ENCODE measurements at regions not wholly inside any gene's neighbourhood (a gene's known extent, or its start where the extent isn't known, plus 50 kb on each side); places are given as distances from the start of the nearest gene placed in this dataset.
A peak's percentile ranks its signal among the peaks of the same experiment; 100 is the strongest.
"Not testable (repeated sequence)": the region's sequence is repeated elsewhere in the genome, so short reads cannot be mapped to it uniquely, and the experiment has no call there.

DNA sequence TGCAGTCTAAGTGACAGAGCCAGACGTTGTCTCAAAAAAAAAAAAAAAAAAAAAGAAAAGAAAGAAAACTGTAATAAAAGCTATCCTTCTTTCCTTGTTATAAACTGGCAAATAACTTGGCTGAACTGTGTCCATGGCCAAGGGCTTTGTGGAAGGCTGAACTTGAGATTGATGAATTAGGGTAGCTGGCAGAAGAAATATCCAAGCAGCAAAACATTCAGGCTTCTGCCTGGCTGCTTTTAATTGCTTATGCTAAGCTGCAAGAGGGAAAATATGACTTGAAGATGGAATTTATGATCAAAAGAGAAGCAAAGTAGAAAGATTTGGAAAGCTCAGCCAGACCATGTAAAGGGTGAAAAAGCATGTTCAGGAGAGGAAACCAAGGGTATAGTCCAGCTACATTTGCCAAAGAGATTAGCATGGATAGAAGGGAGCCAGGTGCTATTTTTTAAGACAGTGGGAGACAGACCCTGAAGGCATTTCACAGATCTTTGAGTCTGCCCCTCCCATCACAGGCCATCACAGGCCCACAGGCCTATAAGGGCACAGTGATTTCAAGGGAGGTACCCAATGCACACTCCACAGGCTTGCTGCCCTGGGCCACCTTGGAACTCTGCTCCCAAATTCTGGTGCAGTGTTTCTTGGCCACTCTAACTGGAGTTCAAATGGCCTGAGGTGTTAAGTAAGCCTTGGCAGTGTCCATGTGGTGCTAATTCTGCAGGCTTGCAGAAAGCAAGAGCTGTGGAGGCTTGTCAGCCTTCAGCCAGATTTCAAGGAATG is 226.0 kb downstream of the AEBP2 start:
- DNase-seq (ENCODE audit: low read depth, low spot score) = peak; percentile 28

DNA sequence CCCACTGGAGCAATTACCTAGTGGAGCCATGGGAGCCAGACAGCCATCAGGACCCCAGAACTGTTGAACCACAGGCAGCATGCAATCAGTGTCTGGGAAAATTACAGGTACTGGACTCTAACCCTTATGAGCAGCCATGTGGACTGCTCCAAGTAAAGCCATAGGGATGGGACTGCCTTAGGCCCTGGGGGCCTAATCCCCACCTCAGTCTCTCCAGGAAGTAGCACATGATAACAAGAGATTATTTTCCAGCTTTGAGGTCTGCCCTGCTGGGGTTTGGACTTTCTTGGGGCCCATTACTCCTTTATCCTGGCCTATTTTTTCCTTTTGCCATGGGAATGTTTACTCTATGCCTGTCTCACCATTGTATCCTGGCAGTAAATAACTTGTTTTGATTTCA is 226.8 kb downstream of the AEBP2 start:
- no peak for DNase-seq (ENCODE audit: low read depth, low spot score)

DNA sequence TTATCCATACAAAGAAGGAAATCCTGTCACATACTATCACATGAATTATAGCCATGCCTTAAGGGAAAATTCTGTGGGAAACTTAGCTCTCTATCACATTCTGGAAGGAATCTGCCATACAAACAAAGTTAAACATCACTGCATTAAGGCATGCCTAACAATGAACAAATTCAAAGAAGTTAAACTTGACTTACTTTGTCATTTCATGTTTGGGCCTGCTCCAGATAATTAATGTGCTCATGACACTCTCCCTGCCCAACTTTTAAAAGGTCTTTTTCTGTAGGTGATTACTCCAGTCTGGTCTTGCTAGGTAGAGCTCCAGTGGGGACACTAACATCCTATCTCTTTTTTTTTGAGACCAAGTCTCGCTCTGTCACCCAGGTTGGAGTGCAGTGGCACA is 230.5 kb downstream of the AEBP2 start:
- DNase-seq (ENCODE audit: low read depth, low spot score) = no peak

DNA sequence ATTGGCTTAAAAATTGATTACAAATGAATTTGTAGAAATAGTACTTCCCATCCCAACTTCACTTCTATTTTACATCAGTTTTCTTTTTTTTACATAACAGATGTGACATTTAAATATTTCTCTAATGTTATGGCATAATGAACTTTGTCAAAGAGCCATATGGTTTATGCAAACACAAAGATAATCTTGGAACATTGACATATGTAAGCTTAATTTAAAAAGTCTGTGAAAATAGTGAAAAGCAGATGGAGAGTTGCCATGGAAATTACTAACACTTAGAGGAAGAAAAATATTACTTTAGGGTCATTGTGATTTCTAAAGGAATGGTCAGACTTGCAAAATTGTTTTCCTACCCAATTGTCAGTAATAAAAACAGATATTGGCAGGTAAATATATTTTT is 232.4 kb downstream of the AEBP2 start:
- DNase-seq (ENCODE audit: low read depth, low spot score) = no peak

DNA sequence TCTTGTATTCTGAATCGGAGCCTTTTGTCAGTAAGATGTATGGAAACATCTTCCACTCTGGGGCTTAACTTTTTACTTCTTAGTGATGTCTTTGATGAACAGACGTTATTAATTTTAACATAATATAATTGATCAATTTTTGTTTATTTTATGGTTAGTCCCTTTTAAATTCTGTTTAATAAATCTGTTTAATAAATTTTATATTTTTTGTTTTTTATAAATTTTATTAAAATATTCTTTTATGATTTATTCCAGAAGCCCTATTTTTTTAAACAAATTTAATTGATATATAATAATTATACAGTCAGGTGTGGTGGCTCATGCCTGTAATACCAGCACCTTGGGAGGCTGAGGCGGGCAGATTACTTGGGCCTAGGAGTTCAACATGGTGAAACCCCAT is 235.1 kb downstream of the AEBP2 start:
- DNase-seq (ENCODE audit: low read depth, low spot score) = no peak

DNA sequence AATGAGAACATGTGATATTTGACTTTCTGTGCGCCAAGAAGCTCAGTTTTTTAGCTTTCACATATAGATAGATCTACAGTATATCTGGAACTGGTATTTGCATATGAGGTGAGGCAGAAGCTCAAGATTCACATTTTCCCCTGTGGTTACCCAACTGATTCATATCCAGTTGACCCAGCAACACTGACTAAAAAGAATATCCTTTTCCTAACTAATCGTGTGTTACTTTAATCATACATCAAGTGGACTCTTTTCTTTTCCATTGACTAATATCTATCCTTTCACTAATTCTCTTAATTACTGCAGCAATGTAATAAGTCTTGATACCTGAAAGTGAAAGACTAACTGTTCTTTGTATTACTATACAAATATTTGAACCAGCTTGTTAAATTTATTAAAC is 236.1 kb downstream of the AEBP2 start:
- no peak for DNase-seq (ENCODE audit: low read depth, low spot score)

DNA sequence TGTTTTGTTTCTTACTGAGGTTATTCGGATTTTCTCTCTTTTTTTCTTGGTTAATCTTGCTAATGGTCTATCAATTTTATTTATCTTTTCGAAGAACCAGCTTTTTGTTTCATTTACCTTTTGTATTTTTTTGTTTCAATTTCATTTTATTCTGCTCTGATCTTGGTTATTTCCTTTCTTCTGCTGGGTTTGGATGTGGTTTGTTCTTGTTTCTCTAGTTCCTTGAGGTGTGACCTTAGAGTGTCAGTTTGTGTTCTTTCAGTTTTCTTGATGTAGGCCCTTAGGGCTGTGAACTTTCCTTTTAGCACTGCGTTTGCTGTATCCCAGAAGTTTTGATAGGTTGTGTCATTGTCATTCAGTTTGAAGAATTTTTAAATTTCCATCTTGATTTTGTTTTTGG is 239.2 kb downstream of the AEBP2 start:
- DNase-seq (ENCODE audit: low read depth, low spot score) = not testable (repeated sequence)

DNA sequence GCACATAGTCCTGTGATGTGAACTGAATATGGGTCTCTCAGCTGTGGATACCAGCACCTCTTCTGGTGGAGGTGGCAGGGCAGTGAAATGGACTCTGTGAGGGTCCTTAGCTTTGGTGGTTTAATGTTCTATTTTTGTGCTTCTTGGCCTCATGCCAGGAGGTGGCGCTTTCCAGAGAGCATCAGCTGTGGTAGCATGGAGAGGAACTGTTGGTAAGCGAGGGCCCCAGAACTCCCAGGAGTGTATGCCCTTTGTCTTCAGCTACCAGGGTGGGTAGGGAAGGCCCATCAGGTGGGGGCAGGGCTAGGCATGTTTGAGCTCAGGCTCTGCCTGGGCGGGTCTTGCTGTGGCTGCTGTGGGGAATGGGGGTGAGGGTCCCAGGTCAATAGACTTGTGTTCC is 241.7 kb downstream of the AEBP2 start:
- peak; percentile 24 for DNase-seq (ENCODE audit: low read depth, low spot score)

DNA sequence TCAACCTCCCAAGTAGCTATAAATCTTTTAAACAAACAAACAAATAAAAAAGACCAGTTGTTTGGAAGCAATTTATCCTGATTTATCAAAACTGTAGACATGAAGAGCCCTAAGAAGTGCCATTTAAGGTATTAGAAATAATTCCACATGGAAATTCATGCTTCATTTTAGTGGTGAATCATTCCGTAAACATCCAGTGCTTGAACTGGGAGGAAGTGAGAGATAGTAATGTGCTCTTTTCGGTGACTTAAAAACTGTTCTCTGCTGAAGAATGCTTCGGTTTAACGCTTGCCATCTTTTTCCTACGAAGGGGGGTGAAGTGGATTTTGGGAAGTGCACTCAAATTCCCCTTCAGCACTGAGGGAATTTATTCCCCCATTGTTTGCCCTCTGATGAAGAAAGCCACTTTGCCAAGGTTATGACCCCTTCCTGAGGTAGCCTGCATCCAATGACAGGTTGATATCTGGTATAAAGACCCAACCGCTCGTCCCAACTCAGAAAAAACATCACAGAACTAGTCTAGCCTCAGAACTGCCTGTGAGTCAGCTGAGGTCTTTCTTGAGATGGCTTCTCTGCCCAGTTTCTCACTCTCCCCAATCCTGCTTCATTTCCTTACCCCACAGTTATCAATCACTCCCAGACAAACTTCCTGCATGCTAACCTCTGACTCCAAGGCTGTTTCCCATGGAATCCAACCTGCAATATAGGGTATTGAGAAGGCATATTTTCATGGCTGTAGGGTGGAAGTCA is 244.1 kb downstream of the AEBP2 start:
- DNase-seq (ENCODE audit: low read depth, low spot score) = peak; percentile 9

DNA sequence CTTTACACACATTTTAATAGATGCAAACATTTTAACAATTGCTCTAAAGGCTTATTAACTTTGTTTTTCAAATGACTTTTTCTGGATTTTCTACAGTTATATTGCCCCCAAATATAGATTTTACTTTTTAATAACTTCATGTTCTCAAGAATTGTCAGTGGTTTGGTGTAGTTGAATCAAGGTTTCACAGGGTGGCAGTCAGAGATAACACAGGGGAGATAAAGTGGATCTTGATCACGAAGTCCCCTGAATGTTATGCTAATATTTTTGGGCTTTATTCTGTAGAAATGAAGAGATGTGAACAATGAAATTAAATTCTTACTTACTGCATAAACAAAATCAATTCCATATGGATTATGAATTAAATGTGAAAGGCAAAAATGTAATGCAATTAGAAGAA is 248.1 kb downstream of the AEBP2 start:
- DNase-seq (ENCODE audit: low read depth, low spot score) = no peak

DNA sequence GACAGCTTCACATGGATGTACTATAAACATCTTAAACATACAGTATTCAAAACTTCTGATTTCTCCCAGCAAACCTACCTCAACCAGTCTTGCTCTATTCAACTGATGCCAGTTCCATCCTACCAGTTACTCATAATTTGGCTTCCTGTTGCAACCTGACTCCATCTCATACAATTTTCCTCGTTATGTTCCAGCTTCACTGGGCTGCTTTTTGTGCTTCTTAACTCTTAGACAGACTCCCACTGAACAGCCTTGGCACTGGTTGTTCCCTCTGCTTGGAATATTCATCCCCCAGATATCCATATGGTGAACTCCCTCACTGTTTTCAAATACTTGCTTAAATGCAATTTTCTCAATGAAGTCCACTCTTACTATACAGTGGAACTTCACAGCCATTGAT is 249.2 kb downstream of the AEBP2 start:
- DNase-seq (ENCODE audit: low read depth, low spot score) = no peak

DNA sequence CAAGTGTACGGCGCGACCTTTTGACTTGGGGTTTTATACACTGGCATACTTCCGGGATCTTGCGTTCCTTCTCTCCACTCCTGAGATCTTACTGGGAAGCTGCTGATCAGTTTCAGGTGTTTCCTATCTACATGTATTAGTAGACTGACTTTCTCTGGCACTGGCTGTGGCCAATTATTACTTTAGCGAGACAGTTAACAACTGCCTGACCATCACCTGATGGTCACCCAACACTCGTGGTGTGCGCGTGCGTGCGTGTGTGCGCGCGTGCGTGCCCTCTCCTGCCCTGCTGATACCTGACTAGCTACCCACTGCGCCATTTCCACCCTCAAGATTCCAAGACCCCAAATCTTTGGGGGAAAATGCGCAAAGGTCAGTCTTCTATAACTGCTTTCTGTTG is 249.9 kb downstream of the AEBP2 start:
- DNase-seq (ENCODE audit: low read depth, low spot score) = no peak

DNA sequence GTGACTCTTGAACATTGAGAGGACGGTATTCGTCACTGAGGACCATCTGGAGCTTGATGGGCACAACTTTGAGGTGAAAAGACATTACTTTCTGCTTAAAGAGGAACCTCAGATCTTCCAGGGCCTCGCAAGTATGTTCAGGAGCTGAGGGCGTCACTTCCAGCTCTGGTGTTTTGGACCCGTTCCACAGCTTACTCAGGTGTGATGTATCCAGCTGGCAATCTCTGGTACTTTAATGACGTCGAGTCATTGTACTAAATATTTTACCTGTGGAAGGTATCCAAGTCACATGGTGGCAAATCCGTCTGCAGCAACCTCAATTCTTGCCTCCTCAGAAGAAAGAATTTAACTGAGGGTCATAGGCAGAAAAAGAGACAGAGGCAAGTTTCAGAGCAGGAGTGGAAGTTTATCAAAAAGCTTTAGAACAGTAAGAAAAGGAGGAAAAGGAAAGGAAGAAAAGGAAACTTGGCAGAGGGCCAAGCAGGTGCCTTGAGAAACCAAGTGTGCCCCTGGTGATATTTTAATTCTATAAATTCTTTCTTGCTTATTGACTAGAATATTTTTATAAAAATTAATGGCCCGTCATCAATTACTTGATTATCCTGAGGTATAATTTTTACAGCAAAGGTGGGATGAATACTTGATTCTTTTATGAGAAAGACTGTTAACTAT is 250.6 kb downstream of the AEBP2 start:
- DNase-seq (ENCODE audit: low read depth, low spot score) = no peak

DNA sequence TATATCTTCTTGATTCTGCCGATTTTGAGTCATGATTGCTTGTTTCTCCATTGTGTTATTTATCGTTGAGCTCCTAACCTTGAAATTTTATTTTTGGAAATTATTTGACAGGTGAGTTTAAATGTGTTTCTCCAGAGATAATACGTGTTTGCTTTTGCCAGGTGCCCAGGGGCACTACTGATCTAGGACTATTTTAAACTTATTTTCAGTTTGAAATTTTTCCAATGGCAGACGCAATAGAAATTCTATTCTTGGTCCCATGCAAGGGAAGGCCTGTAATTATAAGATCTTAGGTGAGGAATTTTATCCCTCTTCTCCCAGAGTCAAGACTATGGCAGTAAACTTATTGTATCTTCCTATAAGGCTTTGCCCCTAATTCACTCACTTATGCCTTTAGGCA is 252.8 kb downstream of the AEBP2 start:
- DNase-seq (ENCODE audit: low read depth, low spot score) = no peak

DNA sequence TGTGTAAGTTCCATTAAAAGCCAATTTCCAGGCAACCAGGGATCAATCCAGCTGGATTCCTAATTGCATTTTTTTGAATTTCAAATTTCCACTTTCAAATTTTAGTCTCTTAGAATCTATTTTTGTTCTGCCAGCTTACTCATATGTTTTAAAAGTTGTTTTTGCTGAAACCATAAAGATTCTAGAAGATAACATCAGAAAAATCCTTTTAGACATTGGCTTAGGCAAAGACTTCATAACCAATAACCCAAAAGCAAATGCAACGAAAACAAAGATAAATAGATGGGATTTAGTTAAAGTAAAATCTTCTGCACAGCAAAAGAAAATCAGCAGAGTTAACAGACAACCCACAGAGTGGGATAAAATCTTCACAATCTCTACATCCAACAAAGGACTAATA is 253.3 kb downstream of the AEBP2 start:
- no peak for DNase-seq (ENCODE audit: low read depth, low spot score)

DNA sequence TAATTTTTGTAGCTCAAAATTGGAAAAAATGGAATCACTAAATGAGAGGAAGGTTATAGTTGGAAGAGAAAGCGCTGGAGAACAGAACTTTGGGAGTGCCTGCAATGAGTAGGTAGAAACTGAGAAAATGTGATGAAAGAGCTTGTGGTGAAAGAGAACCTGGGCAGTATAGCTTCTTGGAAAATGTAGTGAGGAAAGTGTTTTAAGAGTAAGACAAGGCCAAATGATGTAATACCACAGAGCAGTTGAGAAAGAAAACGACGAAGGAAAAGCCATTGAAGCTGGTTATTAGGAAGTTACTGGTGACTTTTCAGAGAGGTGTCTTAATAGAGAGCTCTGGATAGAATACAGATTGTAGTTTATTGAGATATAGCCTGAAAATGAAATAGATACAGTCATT is 255.3 kb downstream of the AEBP2 start:
- no peak for DNase-seq (ENCODE audit: low read depth, low spot score)

DNA sequence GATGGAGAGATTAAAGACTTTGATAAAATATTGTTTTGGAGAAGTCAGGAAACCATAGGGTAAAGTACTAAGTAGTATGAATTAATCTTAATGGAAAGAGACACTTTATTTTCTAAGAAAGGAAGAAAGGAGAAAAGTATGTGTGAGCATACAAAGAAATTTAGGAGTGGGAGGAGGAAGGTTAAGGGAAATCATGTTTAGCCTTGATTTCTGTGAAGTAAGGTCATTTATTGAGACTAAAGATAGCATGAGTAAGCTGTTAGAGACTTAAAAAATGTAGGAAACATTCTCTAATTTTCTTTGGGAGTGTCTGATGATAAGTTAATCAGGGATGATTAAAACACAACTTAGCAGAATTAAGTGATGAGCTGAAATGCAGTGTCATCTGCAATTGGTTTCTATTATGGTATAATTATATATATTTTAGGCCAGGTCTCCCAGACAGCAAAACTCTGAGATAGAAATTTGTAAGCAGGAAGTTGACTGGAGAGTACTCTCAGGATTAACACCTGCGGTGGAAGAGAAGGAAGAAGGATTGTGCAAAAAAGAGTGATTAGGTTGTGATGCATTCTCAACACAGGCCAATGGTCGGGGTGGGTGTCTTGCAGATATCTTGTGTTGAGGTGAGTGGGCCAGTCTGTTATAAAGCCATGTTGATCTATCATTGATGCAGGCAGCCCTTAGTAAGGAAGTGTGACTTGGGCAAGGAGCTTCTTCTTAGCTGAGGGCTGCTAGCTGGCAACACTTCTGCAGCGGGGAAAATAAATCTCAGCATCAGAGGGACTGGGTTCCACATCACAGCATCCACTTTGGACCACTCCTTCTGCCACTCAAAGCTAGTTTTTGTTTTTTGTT is 256.2 kb downstream of the AEBP2 start:
- DNase-seq (ENCODE audit: low read depth, low spot score) = no peak

DNA sequence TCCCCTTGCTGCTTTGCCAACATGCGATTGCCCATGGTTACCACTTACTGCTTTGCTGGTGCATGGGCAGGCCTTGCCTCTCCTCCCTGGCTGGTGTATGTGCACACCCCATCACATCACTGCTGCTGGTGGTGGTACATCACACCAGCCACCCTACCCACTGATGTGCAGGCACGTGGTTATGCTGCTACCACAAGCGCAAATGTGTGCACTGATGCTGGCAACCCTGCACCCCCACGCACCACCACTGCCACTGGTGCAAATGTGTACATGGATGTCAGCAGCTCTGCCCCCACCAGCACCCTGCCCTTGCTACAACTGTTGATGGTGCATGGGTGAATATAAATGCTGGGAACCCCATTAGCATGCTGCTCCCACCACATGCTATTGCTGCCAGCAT is 261.7 kb downstream of the AEBP2 start:
- no peak for DNase-seq (ENCODE audit: low read depth, low spot score)

DNA sequence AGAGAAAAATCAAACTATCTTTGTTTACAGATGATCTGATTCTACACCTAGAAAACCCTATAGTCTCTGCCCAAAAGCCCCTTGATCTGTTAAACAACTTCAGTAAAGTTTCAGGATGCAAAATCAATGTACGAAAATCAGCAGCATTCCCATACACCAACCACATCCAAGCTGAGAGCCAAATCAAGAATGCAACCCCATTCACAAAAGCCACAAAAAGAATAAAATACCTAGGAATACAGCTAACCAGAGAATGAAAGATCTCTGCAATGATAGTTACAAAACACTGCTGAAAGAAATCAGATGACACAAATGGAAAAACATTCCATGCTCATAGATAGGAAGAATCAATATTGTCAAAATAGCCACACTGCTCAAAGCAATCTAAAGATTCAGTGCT is 265.7 kb downstream of the AEBP2 start:
- DNase-seq (ENCODE audit: low read depth, low spot score) = no peak

DNA sequence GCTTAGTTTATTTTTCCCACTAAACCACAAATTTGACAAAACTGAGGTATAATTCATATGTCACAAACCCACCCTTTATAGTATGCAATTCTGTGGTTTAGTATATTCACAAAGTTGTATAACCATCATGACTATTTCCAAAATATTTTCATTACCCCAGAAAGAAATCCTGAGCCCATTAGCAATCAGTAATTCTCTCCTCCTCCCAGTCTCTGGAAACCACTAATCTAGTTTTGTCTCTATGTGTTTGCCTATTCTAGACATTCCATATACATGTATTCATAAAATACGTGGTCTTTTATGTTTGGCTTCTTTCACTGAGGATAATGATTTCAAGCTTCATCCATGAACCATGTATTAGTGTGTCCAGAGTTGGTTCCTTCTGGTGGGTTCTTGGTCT is 267.6 kb downstream of the AEBP2 start:
- no peak for DNase-seq (ENCODE audit: low read depth, low spot score)

DNA sequence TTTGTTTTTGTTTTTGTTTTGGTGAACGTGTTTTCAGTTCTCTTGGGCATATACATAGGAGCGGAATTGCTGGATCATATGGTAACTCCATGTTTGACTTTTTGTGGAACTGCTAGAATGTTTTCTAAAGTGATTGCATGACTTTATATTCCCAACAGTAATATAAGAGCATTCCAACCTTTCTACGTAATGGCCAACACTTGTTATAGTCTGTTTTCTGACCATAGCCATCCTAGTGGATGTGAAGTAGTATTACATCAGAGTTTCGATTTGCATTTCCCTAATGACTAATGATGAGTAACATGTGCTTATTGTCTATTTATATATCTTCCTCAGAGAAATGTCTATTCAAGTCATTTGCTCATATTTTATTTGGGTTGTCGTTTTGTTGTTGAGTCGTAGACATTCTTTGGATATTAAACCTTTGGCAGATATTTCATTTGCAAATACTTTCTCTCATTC is 268.7 kb downstream of the AEBP2 start:
- no peak for DNase-seq (ENCODE audit: low read depth, low spot score)

DNA sequence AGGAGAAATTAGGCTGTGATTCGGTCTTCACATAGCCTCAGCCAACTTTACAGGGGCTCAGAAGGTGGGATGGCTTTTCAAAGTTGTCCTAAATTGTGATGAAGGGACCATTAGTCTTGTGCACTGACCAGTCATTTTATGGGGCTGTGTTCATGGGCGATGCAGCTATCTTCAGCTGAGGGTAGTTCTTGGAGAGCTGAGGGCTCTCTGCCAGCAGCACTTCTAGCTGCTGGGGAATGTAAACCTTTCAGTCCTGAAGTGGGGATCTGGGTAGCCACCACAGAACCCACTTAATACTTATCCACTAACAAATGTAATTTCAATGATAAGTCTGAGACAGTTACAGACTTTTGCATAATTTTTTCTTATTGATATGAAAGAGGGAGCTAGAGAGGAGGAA is 270.6 kb downstream of the AEBP2 start:
- DNase-seq (ENCODE audit: low read depth, low spot score) = no peak

All from ELF-1 (cell line).